ENCODE measurements at regions not wholly inside any gene's neighbourhood (a gene's known extent, or its start where the extent isn't known, plus 50 kb on each side); places are given as distances from the start of the nearest gene placed in this dataset.
"Not testable (repeated sequence)": the region's sequence is repeated elsewhere in the genome, so short reads cannot be mapped to it uniquely, and the experiment has no call there.

DNA sequence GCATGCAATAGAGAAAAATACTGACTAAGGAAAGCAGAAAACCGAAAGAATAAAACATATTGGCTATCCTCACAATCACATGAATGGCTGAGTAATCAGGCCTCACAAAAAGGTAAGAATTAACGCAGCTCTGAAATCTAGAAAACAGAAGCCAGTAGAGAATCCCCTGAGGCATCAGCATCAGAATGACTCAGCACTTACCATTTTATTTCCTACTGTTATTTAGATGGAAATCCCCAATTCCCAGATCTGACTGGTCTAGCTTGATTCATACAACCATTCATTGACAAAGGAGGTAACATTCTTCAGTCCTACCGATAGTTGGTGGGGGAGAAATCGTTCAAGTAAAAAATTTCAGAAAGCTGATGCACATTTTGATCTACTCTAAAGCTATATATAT, 1408.4 kb upstream of the WWC1 start:
- DNase-seq, result no peak

- no peak for DNase-seq
Measured at GRCh38 chr5:166898166-166898565, 1393.3 kb upstream of the WWC1 start.

- no peak for DNase-seq
Measured at GRCh38 chr5:166899343-166899742, 1392.1 kb upstream of the WWC1 start.

DNA sequence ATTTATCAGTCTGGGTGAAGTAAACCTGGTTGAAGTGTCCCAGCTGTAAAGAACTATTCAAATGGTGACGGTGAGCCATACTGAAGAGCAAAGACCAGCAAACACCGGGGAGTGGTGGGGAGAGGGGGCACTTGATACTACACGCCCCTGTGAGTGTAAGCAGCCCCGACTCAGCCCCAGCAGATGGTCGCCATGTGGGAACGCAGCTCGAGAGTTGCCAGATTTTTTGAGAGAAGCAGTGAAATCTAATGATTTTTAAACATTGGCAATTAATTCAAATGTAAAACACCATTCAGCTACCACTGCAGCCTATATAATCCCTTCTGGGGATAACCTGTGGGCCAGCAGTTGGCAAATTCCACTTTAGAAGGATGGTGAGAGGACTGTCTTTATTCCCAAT, 1386.9 kb upstream of the WWC1 start:
- no peak for DNase-seq

DNA sequence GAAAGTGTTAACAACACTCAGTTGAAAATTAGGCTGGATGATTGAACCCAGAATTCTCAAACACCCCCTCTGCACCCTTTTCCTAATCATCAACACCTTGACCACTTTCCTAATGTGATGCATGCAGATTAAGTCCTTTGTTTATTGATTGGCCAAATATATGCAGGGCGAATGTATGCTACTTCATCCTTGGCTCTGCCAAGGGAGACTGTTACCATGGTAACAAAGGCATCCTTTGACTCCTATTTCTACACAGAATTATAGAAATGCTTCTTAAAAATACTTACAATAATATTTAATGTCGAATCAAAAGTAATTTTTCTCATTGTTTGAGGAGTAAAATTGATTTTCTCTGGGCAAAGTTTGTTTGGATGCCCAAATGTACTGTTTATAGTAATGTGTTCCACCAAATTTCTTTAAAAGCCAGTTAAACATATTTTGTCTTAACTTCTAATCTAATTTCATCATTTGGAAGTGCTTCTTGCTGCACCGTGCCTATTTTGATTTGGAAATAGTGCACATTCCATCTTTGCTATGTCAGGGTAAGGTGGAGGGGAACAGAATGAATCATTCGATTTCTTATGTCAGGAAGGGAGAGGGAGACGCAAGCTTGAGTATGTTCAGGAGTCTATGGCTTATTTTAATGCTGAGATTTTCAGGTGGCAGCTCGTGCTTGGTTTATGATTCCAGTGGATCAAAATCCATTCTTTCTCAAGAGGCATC, 1384.3 kb upstream of the WWC1 start:
- DNase-seq, result no peak

DNA sequence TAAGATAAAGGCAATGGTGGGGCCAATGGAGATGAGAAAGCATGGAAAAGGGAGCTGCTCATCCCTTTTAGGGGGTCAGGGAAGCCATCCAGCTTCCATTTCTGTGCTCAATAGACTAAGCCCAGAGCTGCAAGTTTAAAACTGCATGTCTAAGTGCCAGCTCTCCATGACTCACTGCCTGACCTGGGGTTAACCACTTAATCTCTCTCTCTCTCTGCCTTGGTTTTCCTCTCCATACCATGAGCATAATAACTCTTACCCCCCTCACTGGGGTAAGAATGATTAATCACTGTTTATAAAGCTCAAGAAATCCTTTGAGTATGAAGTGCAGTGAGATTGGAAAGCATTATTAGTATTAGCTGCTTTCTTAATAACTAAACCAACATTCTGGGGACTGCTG, 1382.4 kb upstream of the WWC1 start:
- DNase-seq, result no peak

GRCh38 chr5:166909926-166910325, 1381.5 kb upstream of the WWC1 start:
- no peak for DNase-seq

DNA sequence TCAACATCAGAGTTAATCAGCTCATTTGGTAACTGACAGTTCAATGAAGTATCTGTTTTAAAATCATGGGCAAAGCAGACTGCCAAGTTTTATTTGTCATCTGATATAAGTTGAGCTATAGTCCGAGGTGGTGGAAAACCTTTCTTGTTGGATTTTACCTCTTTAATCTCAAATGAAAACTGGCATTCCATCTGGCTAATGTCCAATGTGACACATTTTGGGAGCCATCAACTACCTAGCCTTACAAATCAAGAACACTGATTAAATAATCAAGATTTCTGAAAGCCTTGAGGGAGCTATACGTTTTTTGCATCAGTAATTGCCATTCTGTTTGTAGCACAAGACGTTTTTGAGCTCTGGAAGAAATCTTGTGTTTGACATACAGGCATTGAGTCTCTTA, 1380.5 kb upstream of the WWC1 start:
- DNase-seq, result no peak

GRCh38 chr5:166916021-166916420, 1375.4 kb upstream of the WWC1 start:
- no peak for DNase-seq

GRCh38 chr5:166926138-166926537, 1365.3 kb upstream of the WWC1 start:
- no peak for DNase-seq

DNA sequence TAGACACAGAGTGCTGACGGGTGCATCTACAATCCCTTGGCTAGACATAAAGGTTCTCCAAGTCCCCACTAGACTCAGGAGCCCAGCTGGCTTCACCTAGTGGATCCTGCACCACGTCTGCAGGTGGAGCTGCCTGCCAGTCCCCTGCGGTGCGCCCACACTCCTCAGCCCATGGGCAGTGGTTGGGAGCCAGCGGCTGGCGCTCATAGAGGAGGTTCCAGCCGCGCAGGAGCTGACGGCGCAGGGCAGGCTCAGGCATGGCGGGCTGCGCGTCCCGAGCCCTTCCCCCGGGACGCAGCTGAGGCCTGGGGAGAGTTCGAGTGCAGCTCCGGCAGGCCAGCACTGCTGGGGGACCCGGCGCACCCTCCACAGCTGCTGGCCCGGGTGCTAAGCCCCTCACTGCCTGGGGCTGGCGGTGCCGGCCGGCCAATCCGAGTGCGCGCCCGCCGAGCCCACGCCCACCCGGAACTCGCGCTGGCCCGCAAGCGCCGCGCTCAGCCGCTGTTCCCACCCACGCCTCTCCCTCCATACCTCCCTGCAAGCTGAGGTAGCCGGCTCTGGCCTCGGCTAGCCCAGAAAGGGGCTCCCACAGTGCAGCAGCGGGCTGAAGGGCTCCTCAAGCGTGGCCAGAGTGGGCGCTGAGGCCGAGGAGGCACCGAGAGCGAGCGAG, 1364.5 kb upstream of the WWC1 start:
- DNase-seq, result not testable (repeated sequence)

GRCh38 chr5:166936351-166936750, 1355.1 kb upstream of the WWC1 start:
- no peak for DNase-seq

DNA sequence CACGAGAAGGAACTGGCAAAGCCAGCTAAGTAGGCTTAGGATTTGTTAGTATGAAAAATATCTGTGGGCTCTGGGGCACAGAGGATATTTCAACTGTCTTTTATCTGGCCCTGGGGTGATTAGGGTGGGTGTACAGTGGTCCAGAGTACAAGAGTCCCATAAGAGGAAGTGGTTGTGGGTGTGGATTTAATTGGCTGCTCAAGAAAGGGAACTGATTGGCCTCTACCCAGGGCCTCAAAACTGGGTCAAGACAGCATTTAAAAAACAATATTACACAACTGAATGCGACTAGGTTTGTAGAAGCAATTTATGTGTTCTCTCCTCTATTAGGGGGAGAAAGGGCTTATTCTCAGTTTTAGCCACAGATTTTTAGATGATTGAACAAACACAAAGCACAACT, 1353.4 kb upstream of the WWC1 start:
- no peak for DNase-seq

- DNase-seq, result no peak
Measured at GRCh38 chr5:166942948-166943347, 1348.5 kb upstream of the WWC1 start.

GRCh38 chr5:166947045-166947444, 1344.4 kb upstream of the WWC1 start:
- no peak for DNase-seq

DNA sequence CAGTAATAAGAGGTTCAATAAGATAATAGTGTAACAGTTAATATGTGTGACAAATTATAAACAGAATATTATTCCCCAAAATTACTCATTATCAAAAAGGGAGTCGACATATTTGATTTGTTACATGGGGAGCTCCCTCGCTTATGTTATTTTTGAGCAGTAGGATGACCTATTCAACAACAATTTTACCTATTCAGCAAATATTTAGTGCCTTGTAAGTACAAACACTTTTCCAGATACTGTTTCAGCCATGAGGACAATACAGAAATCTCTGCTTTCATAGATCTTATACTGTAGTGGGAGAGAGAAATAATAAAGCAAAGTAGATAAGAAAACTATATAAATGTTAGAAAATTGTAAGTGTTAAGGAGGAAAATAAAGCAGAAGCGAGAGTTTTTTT, 1342.8 kb upstream of the WWC1 start:
- DNase-seq, result no peak

GRCh38 chr5:166952048-166952447, 1339.4 kb upstream of the WWC1 start:
- no peak for DNase-seq

- no peak for DNase-seq
Measured at GRCh38 chr5:166957782-166958181, 1333.7 kb upstream of the WWC1 start.

GRCh38 chr5:166959766-166960165, 1331.7 kb upstream of the WWC1 start:
- no peak for DNase-seq

GRCh38 chr5:166961028-166961427, 1330.4 kb upstream of the WWC1 start:
- DNase-seq, result no peak

GRCh38 chr5:166961913-166962312, 1329.5 kb upstream of the WWC1 start:
- no peak for DNase-seq

DNA sequence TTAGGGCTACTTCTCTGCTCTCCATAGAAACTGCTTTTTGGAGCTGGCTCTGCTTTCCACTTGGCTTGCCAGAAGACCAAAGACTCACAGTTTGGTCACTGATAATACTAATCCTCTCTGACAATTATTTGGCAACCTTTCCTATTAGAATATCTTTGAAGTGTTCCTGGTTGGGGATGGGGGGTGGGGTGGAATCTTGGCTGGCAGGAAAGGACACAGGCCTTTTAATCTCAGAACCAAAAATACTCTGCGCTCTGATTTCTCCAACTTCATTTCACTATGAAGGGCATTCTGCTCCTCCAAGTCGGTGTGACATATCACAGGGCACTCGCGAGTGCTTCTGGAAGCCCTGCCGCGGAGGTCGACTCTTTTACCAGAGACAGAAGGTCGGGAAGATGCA, 1329.0 kb upstream of the WWC1 start:
- DNase-seq, result no peak

- no peak for DNase-seq
Measured at GRCh38 chr5:166963596-166963995, 1327.8 kb upstream of the WWC1 start.

DNA sequence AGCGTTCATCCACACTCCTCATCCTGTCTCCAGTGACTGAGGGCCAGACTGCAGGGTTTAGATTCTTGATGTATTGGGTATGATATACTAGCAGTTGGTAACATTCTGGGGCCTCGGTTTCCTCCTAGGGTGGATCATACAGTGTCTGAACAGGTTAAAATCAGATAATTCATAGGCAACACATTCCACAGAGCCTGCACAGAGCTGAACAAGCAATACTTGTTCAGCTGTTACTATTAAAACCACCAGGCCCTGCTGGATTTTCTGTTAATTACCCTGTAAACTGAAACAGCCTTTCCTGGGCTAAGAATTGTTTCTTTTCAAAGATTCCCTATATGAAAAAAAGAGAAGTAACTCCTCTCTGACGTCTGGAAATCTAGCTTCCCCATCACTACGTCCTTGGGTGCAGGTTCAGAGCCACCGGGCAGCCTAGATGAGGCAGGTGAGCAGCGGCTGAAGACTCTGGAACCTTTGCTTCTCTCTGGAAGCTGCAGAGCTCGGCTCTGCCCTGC, 1313.5 kb upstream of the WWC1 start:
- DNase-seq, result no peak

All from SIG-M5 (cell line).